Neural crest cell (in vitro differentiated cells): ENCODE measurements at regions not wholly inside any gene's neighbourhood (a gene's known extent, or its start where the extent isn't known, plus 50 kb on each side); places are given as distances from the start of the nearest gene placed in this dataset.
A peak's percentile ranks its signal among the peaks of the same experiment; 100 is the strongest.

ENCODE experiments used
- DNase-seq: peaks from one replicate; pipeline ENCODE4 v3.0.0; 2021; ENCODE audit warnings: low read depth, mixed read lengths, low spot score
- H3K27ac Mint-ChIP-seq: one replicate; pipeline ENCODE4 v1.8.0; 2021; ENCODE audit warnings: mild to moderate bottlenecking, mixed read lengths; ENCODE audit not compliant: unreplicated experiment
- H3K27me3 Mint-ChIP-seq: 2 replicates; pipeline ENCODE4 v1.8.0; 2021; ENCODE audit warnings: low read depth, mild to moderate bottlenecking, mixed read lengths
- H3K36me3 Mint-ChIP-seq: 2 replicates; pipeline ENCODE4 v1.8.0; 2021; ENCODE audit warnings: low read depth, mild to moderate bottlenecking, mixed read lengths
- H3K4me1 Mint-ChIP-seq: 2 replicates; pipeline ENCODE4 v1.8.0; 2021; ENCODE audit warnings: mixed read lengths
- H3K4me3 Mint-ChIP-seq: one replicate; pipeline ENCODE4 v1.8.0; 2021; ENCODE audit warnings: mild to moderate bottlenecking, mixed read lengths
- H3K9me3 Mint-ChIP-seq: 2 replicates; pipeline ENCODE4 v1.8.0; 2021; ENCODE audit warnings: mixed read lengths
- CTCF ChIP-seq: fragments of 200-600 bp; sonication (generic); conservative IDR thresholded peaks from 2 replicates; pipeline ENCODE4 v1.5.0; 2021; ENCODE audit warnings: antibody characterized with exemption, mild to moderate bottlenecking

DNA sequence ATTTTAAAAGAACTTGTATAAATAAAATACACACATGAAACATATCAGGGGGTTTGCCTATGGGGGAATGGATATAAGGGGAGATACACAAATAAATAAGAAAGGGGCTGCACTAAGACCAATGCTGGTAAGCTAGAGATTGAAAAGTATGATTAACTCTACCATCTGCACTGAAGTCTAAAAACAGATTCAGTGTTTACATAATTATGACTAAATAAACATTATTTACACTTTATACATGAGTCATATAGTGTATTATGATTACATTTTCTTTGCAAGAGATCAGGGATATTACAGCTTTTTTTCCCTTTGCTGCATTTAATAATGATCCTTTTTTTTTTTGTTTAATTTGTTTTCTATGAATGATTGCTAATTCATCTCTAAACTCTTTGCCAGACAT lies 367.9 kb downstream of the TMEM38B start:
- Mint-ChIP-seq H3K36me3 (peaks cover 6% of the 10 kb centered on the region), H3K4me1 (peaks cover 5% of the 10 kb centered on the region), H3K27ac (no peak overlapping the region), H3K9me3 (peaks cover 2% of the 10 kb centered on the region), H3K4me3 (no peak overlapping the region), H3K27me3 (no peaks in the 10 kb centered on the region)
- no peak for DNase-seq
- TF ChIP-seq CTCF: no peak

- peaks cover 6% of the 10 kb centered on the region for H3K9me3 Mint-ChIP-seq
- no peak for DNase-seq
- no peaks in the 10 kb centered on the region for H3K27me3 Mint-ChIP-seq
- no peak for TF ChIP-seq CTCF
- H3K36me3 Mint-ChIP-seq: peaks cover 7% of the 10 kb centered on the region
- H3K27ac Mint-ChIP-seq: no peak overlapping the region
- H3K4me1 Mint-ChIP-seq: peaks cover 19% of the 10 kb centered on the region
- H3K4me3 Mint-ChIP-seq: no peak overlapping the region
Observed at GRCh38 chr9:106065136-106065535, 370.8 kb downstream of the TMEM38B start.

GRCh38 chr9:106065579-106066214 lies 371.4 kb downstream of the TMEM38B start:
- Mint-ChIP-seq H3K36me3 (peaks cover 5% of the 10 kb centered on the region), H3K27ac (no peak overlapping the region), H3K9me3 (peaks cover 5% of the 10 kb centered on the region), H3K4me3 (no peak overlapping the region), H3K4me1 (peaks cover 19% of the 10 kb centered on the region), H3K27me3 (no peaks in the 10 kb centered on the region)
- DNase-seq: no peak
- no peak for TF ChIP-seq CTCF

GRCh38 chr9:106066940-106067524 lies 372.7 kb downstream of the TMEM38B start:
- no peak overlapping the region for H3K4me3 Mint-ChIP-seq
- peaks cover 19% of the 10 kb centered on the region for H3K4me1 Mint-ChIP-seq
- peaks cover 5% of the 10 kb centered on the region for H3K9me3 Mint-ChIP-seq
- H3K27me3 Mint-ChIP-seq: no peaks in the 10 kb centered on the region
- TF ChIP-seq CTCF: no peak
- no peak for DNase-seq
- H3K27ac Mint-ChIP-seq: no peak overlapping the region
- H3K36me3 Mint-ChIP-seq: peaks cover 5% of the 10 kb centered on the region

DNA sequence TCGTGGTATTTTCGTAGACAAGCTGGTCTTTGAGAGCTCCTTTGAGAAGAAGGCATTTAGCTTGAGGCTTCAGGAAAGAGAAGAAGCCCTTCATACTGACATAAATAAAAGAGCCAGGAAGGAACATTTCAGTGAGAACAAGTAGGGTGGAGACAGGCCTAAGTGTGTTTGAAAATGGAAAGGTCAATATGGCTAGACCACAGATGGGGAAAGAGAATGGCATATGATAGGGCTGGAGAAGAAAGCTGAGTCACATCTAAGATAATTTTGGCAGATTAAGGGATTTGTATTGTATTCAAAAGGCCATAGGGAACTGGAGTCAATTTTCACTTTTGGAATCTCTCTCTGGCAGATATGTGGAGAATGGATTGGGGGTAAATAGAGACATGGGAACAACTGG lies 374.9 kb downstream of the TMEM38B start:
- peaks cover 24% of the 10 kb centered on the region for H3K4me1 Mint-ChIP-seq
- no peak for DNase-seq
- peak overlapping the region; percentile 2 for H3K27ac Mint-ChIP-seq
- no peak overlapping the region for H3K4me3 Mint-ChIP-seq
- TF ChIP-seq CTCF: no peak
- peaks cover 5% of the 10 kb centered on the region for H3K9me3 Mint-ChIP-seq
- H3K27me3 Mint-ChIP-seq: no peaks in the 10 kb centered on the region
- peaks cover 5% of the 10 kb centered on the region for H3K36me3 Mint-ChIP-seq
